H1 (cell line): ENCODE measurements at regions not wholly inside any gene's neighbourhood (a gene's known extent, or its start where the extent isn't known, plus 50 kb on each side); places are given as distances from the start of the nearest gene placed in this dataset.

Source experiments
- CTCF ChIA-PET: fragments of 300-600 bp; sonication (Branson Sonifier 250); formaldehyde crosslinking; loops from one replicate; lab custom pipeline; 2021; ENCODE audit not compliant: partially characterized antibody; lab: Charles Lee
- POLR2A ChIA-PET: fragments of 300-600 bp; sonication (Branson Sonifier 250); formaldehyde crosslinking; loops from one replicate; lab custom pipeline; 2021; ENCODE audit warnings: inconsistent platforms; ENCODE audit not compliant: partially characterized antibody; lab: Charles Lee
- DNase-seq, 2 experiments: peaks; one replicate each; pipeline versions ENCODE4 v3.0.0 to v3.0.0-alpha.2; 2010 to 2022; ENCODE audit warnings: low spot score in 2 of 2, low read depth in 1 of 2, mixed read lengths in 1 of 2
- FAIRE-seq: peaks from 2 replicates; lab custom pipeline; 2011; peaks lifted over from hg19 to GRCh38; lab: Jason Lieb, UNC
- H2AFZ ChIP-seq: 2 replicates; pipeline ENCODE4 v1.8.1; 2012; ENCODE audit warnings: low read length, inconsistent platforms
- H2AK5ac ChIP-seq: 2 replicates; pipeline ENCODE4 v1.6.1; 2013; ENCODE audit warnings: low read depth, low read length
- H2BK120ac ChIP-seq: replicated peaks from 2 replicates; pipeline ENCODE3; 2013; ENCODE audit warnings: low read depth, low read length, inconsistent platforms
- H2BK12ac ChIP-seq: 2 replicates; pipeline ENCODE4 v1.6.1; 2013; ENCODE audit warnings: low read depth, low read length
- H2BK15ac ChIP-seq: 2 replicates; pipeline ENCODE4 v1.6.1; 2013; ENCODE audit warnings: low read length
- H2BK20ac ChIP-seq: 2 replicates; pipeline ENCODE4 v1.6.1; 2013; ENCODE audit warnings: low read length
- H2BK5ac ChIP-seq: 2 replicates; pipeline ENCODE4 v1.6.1; 2013; ENCODE audit warnings: low read depth, low read length
- H3K14ac ChIP-seq: 2 replicates; pipeline ENCODE4 v1.6.1; 2013; ENCODE audit warnings: inconsistent platforms; ENCODE audit not compliant: insufficient read length
- H3K18ac ChIP-seq: 2 replicates; pipeline ENCODE4 v1.6.1; 2013; ENCODE audit warnings: low read length; ENCODE audit errors: extremely low read depth
- H3K23ac ChIP-seq: 2 replicates; pipeline ENCODE4 v1.6.1; 2013; ENCODE audit warnings: inconsistent platforms; ENCODE audit not compliant: insufficient read length
- H3K23me2 ChIP-seq: 2 replicates; pipeline ENCODE4 v1.6.1; 2013; ENCODE audit warnings: low read depth, low read length
- H3K27ac ChIP-seq: 2 replicates; pipeline ENCODE4 v1.6.1; 2011; ENCODE audit warnings: low read depth, low read length, inconsistent platforms
- H3K27me3 ChIP-seq, 4 experiments: replicated peaks in 1 of 4; 1 replicate in 1 of 4; 2 replicates in 3 of 4; pipeline versions ENCODE4 v1.6.1 to v1.8.1; 2011 to 2013; ENCODE audit warnings: low read length in 3 of 4, mild to moderate bottlenecking in 3 of 4, inconsistent platforms in 2 of 4, mixed read lengths in 2 of 4, moderate library complexity in 1 of 4; ENCODE audit not compliant: control insufficient read depth in 3 of 4, insufficient read depth in 3 of 4; ENCODE audit errors: extremely low read depth in 1 of 4
- H3K36me3 ChIP-seq, 4 experiments: 2 replicates each; pipeline versions ENCODE4 v1.6.1 to v1.8.1; 2011 to 2013; ENCODE audit warnings: mild to moderate bottlenecking in 4 of 4, low read length in 3 of 4, moderate library complexity in 2 of 4, control low read depth in 1 of 4, inconsistent platforms in 1 of 4; ENCODE audit not compliant: insufficient read depth in 4 of 4, control insufficient read depth in 2 of 4
- H3K4ac ChIP-seq: replicated peaks from 2 replicates; pipeline ENCODE3; 2013; ENCODE audit warnings: low read length, low read depth, mixed read lengths, inconsistent platforms; ENCODE audit not compliant: insufficient read length
- H3K4me1 ChIP-seq, 4 experiments: replicated peaks in 1 of 4; 1 replicate in 1 of 4; 2 replicates in 3 of 4; pipeline versions ENCODE4 v1.6.1 to v1.8.1; 2011 to 2013; ENCODE audit warnings: low read length in 3 of 4, inconsistent platforms in 2 of 4, mixed read lengths in 1 of 4; ENCODE audit not compliant: insufficient read depth in 4 of 4, control insufficient read depth in 3 of 4
- H3K4me2 ChIP-seq, 2 experiments: 2 replicates each; pipeline versions ENCODE4 v1.6.1 to v1.8.1; 2011 to 2013; ENCODE audit warnings: low read depth in 2 of 2, low read length in 2 of 2, control low read depth in 1 of 2, inconsistent platforms in 1 of 2, mild to moderate bottlenecking in 1 of 2; ENCODE audit not compliant: insufficient read depth in 1 of 2
- H3K4me3 ChIP-seq, 4 experiments: fragments of 200-600, 300-600 bp in 1 of 4; sonication (generic), shearing (Covaris generic), sonication (Bioruptor Twin) in 1 of 4; 2 replicates each; pipeline versions ENCODE4 v1.5.1 to v1.8.1; 2011 to 2016; ENCODE audit warnings: low read length in 4 of 4, low read depth in 3 of 4, control low read depth in 2 of 4, inconsistent platforms in 2 of 4, mild to moderate bottlenecking in 2 of 4, mixed read lengths in 1 of 4, moderate library complexity in 1 of 4; ENCODE audit not compliant: insufficient read depth in 2 of 4; ENCODE audit errors: extremely low read depth in 1 of 4
- H3K56ac ChIP-seq: replicated peaks from 2 replicates; pipeline ENCODE3; 2013; ENCODE audit warnings: low read depth, mild to moderate bottlenecking, mixed read lengths, low read length, inconsistent platforms; ENCODE audit not compliant: insufficient read length
- H3K79me1 ChIP-seq: 2 replicates; pipeline ENCODE4 v1.6.1; 2013; ENCODE audit warnings: low read depth, low read length, control low read depth
- H3K79me2 ChIP-seq, 2 experiments: 2 replicates each; pipeline versions ENCODE4 v1.6.1 to v1.8.1; 2012 to 2013; ENCODE audit warnings: low read length in 2 of 2, mild to moderate bottlenecking in 2 of 2, inconsistent platforms in 1 of 2; ENCODE audit not compliant: insufficient read depth in 2 of 2, control insufficient read depth in 1 of 2
- H3K9ac ChIP-seq, 4 experiments: replicated peaks in 1 of 4; 1 replicate in 1 of 4; 2 replicates in 3 of 4; pipeline versions ENCODE4 v1.6.1 to v1.8.1; 2011 to 2013; ENCODE audit warnings: low read depth in 3 of 4, low read length in 3 of 4, control low read depth in 2 of 4, mild to moderate bottlenecking in 2 of 4, moderate library complexity in 2 of 4, inconsistent platforms in 1 of 4; ENCODE audit errors: extremely low read depth in 1 of 4
- H3K9me3 ChIP-seq, 2 experiments: 2 replicates each; pipeline versions ENCODE4 v1.6.1 to v1.8.1; 2012 to 2013; ENCODE audit warnings: mild to moderate bottlenecking in 2 of 2, moderate library complexity in 2 of 2, control low read depth in 1 of 2, inconsistent platforms in 1 of 2, low read depth in 1 of 2, low read length in 1 of 2, mixed read lengths in 1 of 2; ENCODE audit not compliant: insufficient read depth in 2 of 2
- H4K20me1 ChIP-seq, 2 experiments: replicated peaks in 1 of 2; 2 replicates each; pipeline versions ENCODE3 to v1.8.1; 2011 to 2013; ENCODE audit warnings: inconsistent platforms in 2 of 2, low read length in 2 of 2, mild to moderate bottlenecking in 1 of 2; ENCODE audit not compliant: insufficient read depth in 2 of 2, control insufficient read depth in 1 of 2
- H4K5ac ChIP-seq: 2 replicates; pipeline ENCODE4 v1.6.1; 2013; ENCODE audit warnings: low read length, low read depth, mixed read lengths, inconsistent platforms; ENCODE audit not compliant: insufficient read length
- H4K8ac ChIP-seq: 2 replicates; pipeline ENCODE4 v1.8.0; 2013; ENCODE audit warnings: mild to moderate bottlenecking, moderate library complexity, low read length, inconsistent platforms; ENCODE audit not compliant: insufficient read depth; ENCODE audit errors: extremely low read depth
- H4K91ac ChIP-seq: replicated peaks from 2 replicates; pipeline ENCODE3; 2013; ENCODE audit warnings: low read length, mixed read lengths, inconsistent platforms; ENCODE audit not compliant: insufficient read length
- BCL11A ChIP-seq, 2 experiments: IDR thresholded peaks; one replicate each; pipeline ENCODE4 v1.6.1; 2011; ENCODE audit warnings: low read depth in 2 of 2, low read length in 2 of 2, mild to moderate bottlenecking in 2 of 2
- EZH2 ChIP-seq: fragments of 200-600 bp; sonication (generic); IDR thresholded peaks from 2 replicates; pipeline ENCODE4 v1.7.1; 2012; ENCODE audit warnings: low read depth, mild to moderate bottlenecking, moderate library complexity, low read length, inconsistent platforms; ENCODE audit not compliant: severe bottlenecking
- GTF2F1 ChIP-seq: IDR thresholded peaks from 2 replicates; pipeline ENCODE4 v1.6.1; 2012; ENCODE audit warnings: low read depth, low read length, improper control_type of control experiment, borderline replicate concordance
- JUND ChIP-seq: IDR thresholded peaks from 2 replicates; pipeline ENCODE4 v1.6.1; 2011; ENCODE audit warnings: mild to moderate bottlenecking, improper control_type of control experiment, low read length
- KDM4A ChIP-seq: IDR thresholded peaks from one replicate; pipeline ENCODE4 v1.7.1; 2012; ENCODE audit warnings: low read depth, mild to moderate bottlenecking, moderate library complexity, low read length, inconsistent platforms; ENCODE audit not compliant: severe bottlenecking
- POU5F1 ChIP-seq: IDR thresholded peaks from 2 replicates; pipeline ENCODE4 v1.6.1; 2011; ENCODE audit warnings: low read depth, mild to moderate bottlenecking, low read length, moderate library complexity
- RNF2 ChIP-seq: fragments of 200-900, 300-1000 bp; sonication (generic); IDR thresholded peaks from 2 replicates; pipeline ENCODE4 v1.7.1; 2016; ENCODE audit warnings: borderline replicate concordance, low read depth, mild to moderate bottlenecking, antibody characterized with exemption, low read length; ENCODE audit not compliant: poor library complexity, severe bottlenecking; ENCODE audit errors: missing control alignments
- SAP30 ChIP-seq: fragments of 300-600 bp; sonication (generic); IDR thresholded peaks from 2 replicates; pipeline ENCODE4 v1.7.1; 2012; ENCODE audit warnings: low read length, moderate library complexity, mild to moderate bottlenecking, inconsistent platforms; ENCODE audit not compliant: insufficient read depth, insufficient replicate concordance
- SUZ12 ChIP-seq: fragments of 200-600 bp; sonication (generic); IDR thresholded peaks from 2 replicates; pipeline ENCODE4 v1.6.1; 2012; ENCODE audit warnings: mild to moderate bottlenecking, inconsistent platforms, low read length, moderate library complexity, mixed read lengths
- YY1 ChIP-seq: IDR thresholded peaks from 2 replicates; pipeline ENCODE4 v1.6.1; 2011; ENCODE audit warnings: low read depth, mild to moderate bottlenecking, low read length
- WGBS, 2 experiments: shearing (Covaris generic) in 1 of 2; methylation state at CpG; one replicate each; pipeline versions ENCODE4 v1.1.6 to v1.1.7; 2013 to 2015; ENCODE audit warnings: low lambda C conversion rate in 2 of 2, mixed read lengths in 2 of 2, inconsistent platforms in 1 of 2, low coverage in 1 of 2, missing lambda C conversion rate in 1 of 2; ENCODE audit not compliant: insufficient replicate concordance in 2 of 2, insufficient coverage in 1 of 2, insufficient read length in 1 of 2; ENCODE audit errors: extremely low coverage in 1 of 2, missing lambda C conversion rate in 1 of 2; 5-methylcytosine and 5-hydroxymethylcytosine counted together
- TF ChIP-seq, protein P1 (sequence below), 3 experiments: IDR thresholded peaks; 1 replicate in 2 of 3; 2 replicates in 1 of 3; pipeline versions ENCODE4 v1.5.1 to v1.6.1; 2011; ENCODE audit warnings: low read length in 3 of 3, mild to moderate bottlenecking in 3 of 3, inconsistent platforms in 2 of 3, low read depth in 1 of 3, moderate library complexity in 1 of 3; ENCODE audit not compliant: insufficient read depth in 1 of 3; ENCODE audit errors: control extremely low read depth in 1 of 3

DNA sequence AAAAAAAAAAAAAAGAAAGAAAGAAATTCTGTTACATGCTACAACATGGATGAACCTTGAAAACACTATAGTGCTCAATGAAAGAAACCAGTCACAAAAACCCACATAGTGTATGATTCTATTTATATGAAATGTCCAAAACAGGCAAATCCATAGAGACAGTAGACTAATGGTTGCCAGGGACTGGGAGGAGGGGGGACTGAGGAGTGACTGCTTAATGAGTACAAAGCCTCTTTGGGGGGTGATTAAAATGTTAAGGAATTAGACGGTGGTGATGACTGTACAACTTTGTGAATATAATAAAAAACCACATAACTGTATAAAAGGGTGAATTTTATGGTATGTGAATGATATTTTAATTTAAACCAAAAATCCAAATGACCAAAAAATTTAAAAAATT, 116.0 kb upstream of the GUCA2B start:
- Histone ChIP-seq H2BK120ac (no peak overlapping the region), H3K36me3 (no peaks in the 10 kb centered on the region), H2BK12ac (no peak overlapping the region), H3K23ac (no peak overlapping the region), H3K4me3 (no peak overlapping the region), H4K8ac (no peak overlapping the region), H3K27ac (no peak overlapping the region), H3K56ac (no peak overlapping the region), H2AK5ac (no peak overlapping the region), H4K20me1 (no peaks in the 10 kb centered on the region), H2BK15ac (no peak overlapping the region), H3K23me2 (peaks cover 8% of the 10 kb centered on the region; the same call in 1 of the 2 replicates), H3K27me3 (peaks cover 0 to 16% (median 11%) of the 10 kb centered on the region in 4 experiments; a peak in 6 of 7 replicates), H4K91ac (no peak overlapping the region), H3K9me3 (no peaks in the 10 kb centered on the region), H3K14ac (no peak overlapping the region), H3K9ac (no peak overlapping the region), H3K4me1 (peaks cover 0 to 3% (median 0%) of the 10 kb centered on the region in 4 experiments; a peak in 1 of 7 replicates), H3K4me2 (no peak overlapping the region; a peak in 1 of 4 replicates), H2AFZ (no peak overlapping the region), H3K79me1 (no peaks in the 10 kb centered on the region), H4K5ac (no peak overlapping the region), H3K18ac (no peak overlapping the region), H2BK20ac (no peak overlapping the region), H3K4ac (no peak overlapping the region), H2BK5ac (no peak overlapping the region), H3K79me2 (no peaks in the 10 kb centered on the region)
- DNase-seq (no peak), FAIRE-seq (no peak)
- WGBS, 2 experiments = 75% methylated on average over 1 of the region's 1 CpG; no CpG with 5 or more reads in 1 of the 2 experiments
- ChIA-PET CTCF (interaction anchor here (0.6 kb wide), 1 partner anchor 513 kb away, joined by 3 read pairs; no protein-coding TSS in a partner anchor), POLR2A (no interaction called here)
- TF ChIP-seq SAP30 (no peak), EZH2 (no peak), RNF2 (no peak), YY1 (no peak), SUZ12 (no peak), KDM4A (no peak), POU5F1 (no peak), GTF2F1 (no peak), JUND (no peak), BCL11A (IDR thresholded peaks at IDR 0.05; ENCODE audit: low read depth in 2 of 2, low read length in 2 of 2) (no peak)
- TF ChIP-seq, protein P1, sequence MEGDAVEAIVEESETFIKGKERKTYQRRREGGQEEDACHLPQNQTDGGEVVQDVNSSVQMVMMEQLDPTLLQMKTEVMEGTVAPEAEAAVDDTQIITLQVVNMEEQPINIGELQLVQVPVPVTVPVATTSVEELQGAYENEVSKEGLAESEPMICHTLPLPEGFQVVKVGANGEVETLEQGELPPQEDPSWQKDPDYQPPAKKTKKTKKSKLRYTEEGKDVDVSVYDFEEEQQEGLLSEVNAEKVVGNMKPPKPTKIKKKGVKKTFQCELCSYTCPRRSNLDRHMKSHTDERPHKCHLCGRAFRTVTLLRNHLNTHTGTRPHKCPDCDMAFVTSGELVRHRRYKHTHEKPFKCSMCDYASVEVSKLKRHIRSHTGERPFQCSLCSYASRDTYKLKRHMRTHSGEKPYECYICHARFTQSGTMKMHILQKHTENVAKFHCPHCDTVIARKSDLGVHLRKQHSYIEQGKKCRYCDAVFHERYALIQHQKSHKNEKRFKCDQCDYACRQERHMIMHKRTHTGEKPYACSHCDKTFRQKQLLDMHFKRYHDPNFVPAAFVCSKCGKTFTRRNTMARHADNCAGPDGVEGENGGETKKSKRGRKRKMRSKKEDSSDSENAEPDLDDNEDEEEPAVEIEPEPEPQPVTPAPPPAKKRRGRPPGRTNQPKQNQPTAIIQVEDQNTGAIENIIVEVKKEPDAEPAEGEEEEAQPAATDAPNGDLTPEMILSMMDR (IDR thresholded peaks at IDR 0.05; ENCODE audit: control extremely low read depth in 1 of 3, insufficient read depth in 1 of 3, low read depth in 1 of 3, low read length in 3 of 3) = no peak
